ENCODE measurements at regions not wholly inside any gene's neighbourhood (a gene's known extent, or its start where the extent isn't known, plus 50 kb on each side); places are given as distances from the start of the nearest gene placed in this dataset.

DNA sequence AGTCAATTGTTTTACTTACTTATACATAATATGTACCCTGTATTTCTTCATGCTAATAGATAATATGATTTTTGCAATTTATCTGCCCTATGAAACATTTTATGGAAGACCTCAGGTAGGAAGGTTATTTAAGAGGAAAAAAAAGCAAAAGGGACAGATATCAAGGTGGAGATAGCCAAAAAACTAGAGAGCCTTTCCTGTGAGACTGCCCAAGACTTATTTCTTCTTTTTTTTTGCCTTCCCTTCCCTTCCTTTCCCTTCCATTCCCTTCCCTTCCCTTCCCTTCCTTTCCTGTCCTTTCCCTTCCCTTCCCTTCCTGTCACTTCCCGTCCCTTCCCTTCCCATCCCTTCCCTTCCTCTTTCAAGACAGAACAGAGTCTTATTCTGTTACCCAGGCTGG is 80.6 kb upstream of the HMCN1 start:
- TF ChIP-seq EZH2 (IDR thresholded peaks at IDR 0.05; ENCODE audit: borderline replicate concordance, low read length) = no peak
- TF ChIP-seq, protein P1, sequence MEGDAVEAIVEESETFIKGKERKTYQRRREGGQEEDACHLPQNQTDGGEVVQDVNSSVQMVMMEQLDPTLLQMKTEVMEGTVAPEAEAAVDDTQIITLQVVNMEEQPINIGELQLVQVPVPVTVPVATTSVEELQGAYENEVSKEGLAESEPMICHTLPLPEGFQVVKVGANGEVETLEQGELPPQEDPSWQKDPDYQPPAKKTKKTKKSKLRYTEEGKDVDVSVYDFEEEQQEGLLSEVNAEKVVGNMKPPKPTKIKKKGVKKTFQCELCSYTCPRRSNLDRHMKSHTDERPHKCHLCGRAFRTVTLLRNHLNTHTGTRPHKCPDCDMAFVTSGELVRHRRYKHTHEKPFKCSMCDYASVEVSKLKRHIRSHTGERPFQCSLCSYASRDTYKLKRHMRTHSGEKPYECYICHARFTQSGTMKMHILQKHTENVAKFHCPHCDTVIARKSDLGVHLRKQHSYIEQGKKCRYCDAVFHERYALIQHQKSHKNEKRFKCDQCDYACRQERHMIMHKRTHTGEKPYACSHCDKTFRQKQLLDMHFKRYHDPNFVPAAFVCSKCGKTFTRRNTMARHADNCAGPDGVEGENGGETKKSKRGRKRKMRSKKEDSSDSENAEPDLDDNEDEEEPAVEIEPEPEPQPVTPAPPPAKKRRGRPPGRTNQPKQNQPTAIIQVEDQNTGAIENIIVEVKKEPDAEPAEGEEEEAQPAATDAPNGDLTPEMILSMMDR (IDR thresholded peaks at IDR 0.05; ENCODE audit: low read length) = no peak
- H3K4me2 ChIP-seq (ENCODE audit: low read length) = no peak overlapping the region
- H3K9me3 ChIP-seq (ENCODE audit: low read length) = no peaks in the 10 kb centered on the region
- no peaks in the 10 kb centered on the region for H3F3A ChIP-seq (ENCODE audit: insufficient read depth, low read length)
- H3K4me3 ChIP-seq (ENCODE audit: low read depth, low read length, poor library complexity, severe bottlenecking) = no peak overlapping the region
- H3K9me2 ChIP-seq (ENCODE audit: low read depth, low read length) = no peaks in the 10 kb centered on the region
- H3K4me1 ChIP-seq (ENCODE audit: insufficient read depth, low read length, severe bottlenecking) = no peaks in the 10 kb centered on the region
- no peak overlapping the region for H3K9ac ChIP-seq (ENCODE audit: low read length)
- H3K79me2 ChIP-seq (ENCODE audit: insufficient read depth, low read length) = no peaks in the 10 kb centered on the region
- H3K36me3 ChIP-seq (ENCODE audit: insufficient read depth, low read length) = no peaks in the 10 kb centered on the region
- H2AFZ ChIP-seq (ENCODE audit: low read length) = no peak overlapping the region
- no peaks in the 10 kb centered on the region for H3K27me3 ChIP-seq (ENCODE audit: insufficient read depth, low read length)
- H3K27ac ChIP-seq (ENCODE audit: low read depth, low read length, poor library complexity, severe bottlenecking) = no peak overlapping the region
- no peaks in the 10 kb centered on the region for H4K20me1 ChIP-seq (ENCODE audit: insufficient read depth, low read length)

DNA sequence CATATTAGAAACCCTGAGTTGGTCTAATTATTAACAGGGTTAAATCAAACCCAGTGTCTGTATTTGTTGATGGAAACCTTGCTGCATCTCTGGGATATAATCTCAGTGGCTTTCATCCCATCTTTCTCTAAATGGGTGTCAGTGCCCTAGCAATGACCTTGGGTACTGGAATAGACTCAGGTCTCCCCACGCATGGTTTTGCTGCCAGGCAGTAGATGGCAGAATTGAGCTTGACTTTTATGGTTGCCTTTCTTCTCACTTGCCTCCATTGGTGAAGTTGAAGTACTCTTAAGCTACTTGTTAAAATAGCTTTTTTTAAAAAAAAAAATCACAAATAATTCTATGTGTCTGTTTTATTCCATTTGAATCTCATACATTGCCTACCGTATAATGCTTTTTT is 81.8 kb upstream of the HMCN1 start:
- no peaks in the 10 kb centered on the region for H3K4me1 ChIP-seq (ENCODE audit: insufficient read depth, low read length, severe bottlenecking)
- no peaks in the 10 kb centered on the region for H3K9me2 ChIP-seq (ENCODE audit: low read depth, low read length)
- no peak overlapping the region for H3K4me3 ChIP-seq (ENCODE audit: low read depth, low read length, poor library complexity, severe bottlenecking)
- no peak for TF ChIP-seq EZH2 (IDR thresholded peaks at IDR 0.05; ENCODE audit: borderline replicate concordance, low read length)
- no peaks in the 10 kb centered on the region for H3K9me3 ChIP-seq (ENCODE audit: low read length)
- no peaks in the 10 kb centered on the region for H3K27me3 ChIP-seq (ENCODE audit: insufficient read depth, low read length)
- no peak overlapping the region for H3K9ac ChIP-seq (ENCODE audit: low read length)
- no peaks in the 10 kb centered on the region for H3K36me3 ChIP-seq (ENCODE audit: insufficient read depth, low read length)
- H3K79me2 ChIP-seq (ENCODE audit: insufficient read depth, low read length) = no peaks in the 10 kb centered on the region
- no peaks in the 10 kb centered on the region for H3F3A ChIP-seq (ENCODE audit: insufficient read depth, low read length)
- no peak overlapping the region for H3K4me2 ChIP-seq (ENCODE audit: low read length)
- H2AFZ ChIP-seq (ENCODE audit: low read length) = no peak overlapping the region
- no peaks in the 10 kb centered on the region for H4K20me1 ChIP-seq (ENCODE audit: insufficient read depth, low read length)
- H3K27ac ChIP-seq (ENCODE audit: low read depth, low read length, poor library complexity, severe bottlenecking) = no peak overlapping the region

DNA sequence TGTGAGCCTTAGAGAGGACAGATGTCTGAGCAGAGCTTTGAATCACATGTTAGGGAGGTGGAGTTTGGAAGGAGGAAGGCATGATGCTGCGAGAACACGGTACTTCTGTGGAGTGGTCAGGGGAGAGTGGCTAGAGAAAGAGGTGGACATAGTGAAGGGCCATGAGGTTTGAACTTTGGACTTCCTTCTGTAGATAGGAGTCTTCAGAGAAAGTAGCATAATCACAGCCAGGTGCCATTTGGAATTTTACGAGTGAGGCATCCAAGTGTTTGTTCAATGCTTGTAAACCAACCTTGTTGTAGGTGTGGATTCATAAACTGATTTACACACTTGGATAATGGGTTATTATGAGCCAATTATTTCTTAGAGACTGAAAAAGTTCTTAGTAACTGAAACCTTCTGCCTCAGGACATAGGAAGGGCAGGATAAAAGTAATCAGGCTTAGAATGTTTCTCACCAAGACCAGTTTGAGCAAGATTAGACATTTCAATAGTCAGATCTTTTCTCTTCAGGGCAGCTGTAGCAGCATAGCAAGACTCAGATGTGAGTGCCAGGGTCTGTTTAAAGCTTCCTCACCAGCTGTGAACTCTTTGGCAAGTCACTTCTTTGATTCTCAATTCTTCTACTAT is 83.5 kb upstream of the HMCN1 start:
- H3K9me2 ChIP-seq (ENCODE audit: low read depth, low read length) = no peaks in the 10 kb centered on the region
- H2AFZ ChIP-seq (ENCODE audit: low read length) = no peak overlapping the region
- no peak overlapping the region for H3K4me3 ChIP-seq (ENCODE audit: low read depth, low read length, poor library complexity, severe bottlenecking)
- no peaks in the 10 kb centered on the region for H3K27me3 ChIP-seq (ENCODE audit: insufficient read depth, low read length)
- no peak overlapping the region for H3K27ac ChIP-seq (ENCODE audit: low read depth, low read length, poor library complexity, severe bottlenecking)
- H3K36me3 ChIP-seq (ENCODE audit: insufficient read depth, low read length) = no peaks in the 10 kb centered on the region
- H3K9me3 ChIP-seq (ENCODE audit: low read length) = no peaks in the 10 kb centered on the region
- H4K20me1 ChIP-seq (ENCODE audit: insufficient read depth, low read length) = no peaks in the 10 kb centered on the region
- no peak overlapping the region for H3K9ac ChIP-seq (ENCODE audit: low read length)
- TF ChIP-seq EZH2 (IDR thresholded peaks at IDR 0.05; ENCODE audit: borderline replicate concordance, low read length) = no peak
- TF ChIP-seq, protein P1 (IDR thresholded peaks at IDR 0.05; ENCODE audit: low read length) = no peak
- H3K4me2 ChIP-seq (ENCODE audit: low read length) = no peak overlapping the region
- no peaks in the 10 kb centered on the region for H3K4me1 ChIP-seq (ENCODE audit: insufficient read depth, low read length, severe bottlenecking)
- no peaks in the 10 kb centered on the region for H3K79me2 ChIP-seq (ENCODE audit: insufficient read depth, low read length)
- no peaks in the 10 kb centered on the region for H3F3A ChIP-seq (ENCODE audit: insufficient read depth, low read length)
